Parathyroid adenoma (tissue), 2 donors: ENCODE measurements at regions not wholly inside any gene's neighbourhood (a gene's known extent, or its start where the extent isn't known, plus 50 kb on each side); places are given as distances from the start of the nearest gene placed in this dataset.
"Not testable (repeated sequence)": the region's sequence is repeated elsewhere in the genome, so short reads cannot be mapped to it uniquely, and the experiment has no call there.

Source experiments
- H2AFZ ChIP-seq: fragments of 300-600 bp; sonication (generic); one replicate; pipeline ENCODE4 v1.7.0; 2017; ENCODE audit warnings: antibody characterized with exemption, mild to moderate bottlenecking
- H3K27ac ChIP-seq: fragments of 300-600 bp; sonication (generic); one replicate; pipeline ENCODE4 v1.7.0; 2017
- H3K27me3 ChIP-seq: fragments of 300-600 bp; sonication (generic); one replicate; pipeline ENCODE4 v1.7.0; 2017; ENCODE audit warnings: low read length; ENCODE audit not compliant: control insufficient read depth, insufficient read depth
- H3K36me3 ChIP-seq: fragments of 300-600 bp; sonication (generic); one replicate; pipeline ENCODE4 v1.7.0; 2017; ENCODE audit warnings: low read length; ENCODE audit not compliant: control insufficient read depth, insufficient read depth
- H3K4me1 ChIP-seq: fragments of 300-600 bp; sonication (generic); one replicate; pipeline ENCODE4 v1.7.0; 2017; ENCODE audit warnings: control low read depth
- H3K4me2 ChIP-seq: fragments of 300-600 bp; sonication (generic); one replicate; pipeline ENCODE4 v1.7.0; 2017; ENCODE audit warnings: low read length
- H3K4me3 ChIP-seq: fragments of 300-600 bp; sonication (generic); one replicate; pipeline ENCODE4 v1.7.0; 2017; ENCODE audit warnings: low read depth, low read length
- H3K79me2 ChIP-seq: fragments of 300-600 bp; sonication (generic); one replicate; pipeline ENCODE4 v1.7.0; 2017; ENCODE audit warnings: control low read depth
- H3K9ac ChIP-seq: fragments of 300-600 bp; sonication (generic); one replicate; pipeline ENCODE4 v1.7.0; 2017; ENCODE audit warnings: mild to moderate bottlenecking
- H3K9me3 ChIP-seq: fragments of 300-600 bp; sonication (generic); one replicate; pipeline ENCODE4 v1.7.0; 2017; ENCODE audit warnings: low read length; ENCODE audit not compliant: control insufficient read depth
- CTCF ChIP-seq: fragments of 300-600 bp; sonication (generic); IDR thresholded peaks from one replicate; pipeline ENCODE4 v1.7.0; 2017; ENCODE audit warnings: antibody characterized with exemption, mild to moderate bottlenecking
- donor health status: primary hyperparathyroidism.

- H3K27ac ChIP-seq = no peak overlapping the region
- no peaks in the 10 kb centered on the region for H3K4me1 ChIP-seq
- TF ChIP-seq CTCF = no peak
These were observed 121.7 kb downstream of the POSTN start for GRCh38 chr13:37476874-37477273.

GRCh38 chr13:37475966-37476365 lies 122.6 kb downstream of the POSTN start:
- no peak for TF ChIP-seq CTCF

More at GRCh38 chr13:37476874-37477273, 121.7 kb downstream of the POSTN start:
- Histone ChIP-seq H3K36me3 (no peaks in the 10 kb centered on the region), H3K4me3 (no peak overlapping the region), H2AFZ (no peak overlapping the region), H3K79me2 (no peaks in the 10 kb centered on the region), H3K9me3 (no peaks in the 10 kb centered on the region), H3K27me3 (no peaks in the 10 kb centered on the region), H3K9ac (no peak overlapping the region), H3K4me2 (no peak overlapping the region)

GRCh38 chr13:37475151-37475550 lies 123.4 kb downstream of the POSTN start:
- no peak overlapping the region for H3K9ac ChIP-seq
- TF ChIP-seq CTCF = no peak
- no peaks in the 10 kb centered on the region for H3K4me1 ChIP-seq
- no peaks in the 10 kb centered on the region for H3K79me2 ChIP-seq
- H3K36me3 ChIP-seq = no peaks in the 10 kb centered on the region
- no peak overlapping the region for H3K27ac ChIP-seq
- H3K4me2 ChIP-seq = no peak overlapping the region
- H3K4me3 ChIP-seq = no peak overlapping the region
- no peaks in the 10 kb centered on the region for H3K27me3 ChIP-seq
- no peaks in the 10 kb centered on the region for H3K9me3 ChIP-seq
- no peak overlapping the region for H2AFZ ChIP-seq

More at GRCh38 chr13:37475966-37476365, 122.6 kb downstream of the POSTN start:
- no peaks in the 10 kb centered on the region for H3K9me3 ChIP-seq
- H2AFZ ChIP-seq = no peak overlapping the region
- no peaks in the 10 kb centered on the region for H3K27me3 ChIP-seq
- no peak overlapping the region for H3K9ac ChIP-seq
- H3K4me3 ChIP-seq = no peak overlapping the region
- no peaks in the 10 kb centered on the region for H3K36me3 ChIP-seq
- no peak overlapping the region for H3K4me2 ChIP-seq
- no peaks in the 10 kb centered on the region for H3K79me2 ChIP-seq
- no peak overlapping the region for H3K27ac ChIP-seq
- no peaks in the 10 kb centered on the region for H3K4me1 ChIP-seq

GRCh38 chr13:37473035-37473434 lies 125.5 kb downstream of the POSTN start:
- H3K9ac ChIP-seq = no peak overlapping the region
- H3K4me2 ChIP-seq = no peak overlapping the region
- no peak overlapping the region for H2AFZ ChIP-seq
- H3K4me3 ChIP-seq = no peak overlapping the region
- TF ChIP-seq CTCF = no peak
- no peaks in the 10 kb centered on the region for H3K36me3 ChIP-seq
- no peaks in the 10 kb centered on the region for H3K4me1 ChIP-seq
- H3K79me2 ChIP-seq = no peaks in the 10 kb centered on the region
- no peak overlapping the region for H3K27ac ChIP-seq
- H3K27me3 ChIP-seq = no peaks in the 10 kb centered on the region
- no peaks in the 10 kb centered on the region for H3K9me3 ChIP-seq

GRCh38 chr13:37472266-37472665 lies 126.3 kb downstream of the POSTN start:
- not testable (repeated sequence) for H3K27me3 ChIP-seq, H3K4me3 ChIP-seq, H3K79me2 ChIP-seq, H3K4me2 ChIP-seq, H3K9ac ChIP-seq, H2AFZ ChIP-seq, H3K27ac ChIP-seq, H3K4me1 ChIP-seq, H3K9me3 ChIP-seq, H3K36me3 ChIP-seq
